ENCODE measurements at regions not wholly inside any gene's neighbourhood (a gene's known extent, or its start where the extent isn't known, plus 50 kb on each side); places are given as distances from the start of the nearest gene placed in this dataset.

DNA sequence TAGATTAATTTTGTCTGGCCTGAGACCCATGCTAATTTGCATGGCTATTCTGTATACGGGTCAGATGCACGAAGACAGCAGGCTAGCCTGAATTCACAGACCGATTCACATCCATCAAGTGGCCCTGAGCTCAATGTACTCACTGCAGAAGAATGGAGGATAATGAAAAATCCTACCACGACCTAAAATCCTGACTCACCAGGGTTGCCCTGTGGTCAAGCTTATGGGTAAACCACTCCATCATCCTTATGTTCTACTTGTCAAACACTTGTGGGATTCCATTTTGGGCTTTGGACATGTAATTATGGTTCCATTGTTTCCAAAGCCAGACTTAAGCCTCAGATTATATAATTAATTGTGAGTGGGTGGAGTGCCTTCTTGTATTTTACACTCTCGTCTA lies 110.4 kb upstream of the ZNF438 start:
- no peak for TF ChIP-seq FOSL1 (IDR thresholded peaks at IDR 0.05; ENCODE audit: low read depth)
- TF ChIP-seq, protein P1, sequence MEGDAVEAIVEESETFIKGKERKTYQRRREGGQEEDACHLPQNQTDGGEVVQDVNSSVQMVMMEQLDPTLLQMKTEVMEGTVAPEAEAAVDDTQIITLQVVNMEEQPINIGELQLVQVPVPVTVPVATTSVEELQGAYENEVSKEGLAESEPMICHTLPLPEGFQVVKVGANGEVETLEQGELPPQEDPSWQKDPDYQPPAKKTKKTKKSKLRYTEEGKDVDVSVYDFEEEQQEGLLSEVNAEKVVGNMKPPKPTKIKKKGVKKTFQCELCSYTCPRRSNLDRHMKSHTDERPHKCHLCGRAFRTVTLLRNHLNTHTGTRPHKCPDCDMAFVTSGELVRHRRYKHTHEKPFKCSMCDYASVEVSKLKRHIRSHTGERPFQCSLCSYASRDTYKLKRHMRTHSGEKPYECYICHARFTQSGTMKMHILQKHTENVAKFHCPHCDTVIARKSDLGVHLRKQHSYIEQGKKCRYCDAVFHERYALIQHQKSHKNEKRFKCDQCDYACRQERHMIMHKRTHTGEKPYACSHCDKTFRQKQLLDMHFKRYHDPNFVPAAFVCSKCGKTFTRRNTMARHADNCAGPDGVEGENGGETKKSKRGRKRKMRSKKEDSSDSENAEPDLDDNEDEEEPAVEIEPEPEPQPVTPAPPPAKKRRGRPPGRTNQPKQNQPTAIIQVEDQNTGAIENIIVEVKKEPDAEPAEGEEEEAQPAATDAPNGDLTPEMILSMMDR (IDR thresholded peaks at IDR 0.05 in 2 of 3, conservative IDR thresholded peaks at IDR 0.05 in 1 of 3; ENCODE audit: borderline replicate concordance in 1 of 3, insufficient read depth in 1 of 3, low read depth in 2 of 3, low read length in 2 of 3): no peak
- no peak for TF ChIP-seq POLR2A (IDR thresholded peaks at IDR 0.05; ENCODE audit: borderline replicate concordance, extremely low read depth, insufficient read depth, insufficient read length)
- no peak for TF ChIP-seq EZH2 (IDR thresholded peaks at IDR 0.05)
- TF ChIP-seq ZNF274 (IDR thresholded peaks at IDR 0.05; ENCODE audit: low read depth, low read length): no peak
- TF ChIP-seq CEBPB (IDR thresholded peaks at IDR 0.05; ENCODE audit: low read depth): no peak
- no peak for TF ChIP-seq ZFX (IDR thresholded peaks at IDR 0.05)
- TF ChIP-seq TCF7L2 (IDR thresholded peaks at IDR 0.05; ENCODE audit: borderline replicate concordance, extremely low read depth, insufficient read depth, insufficient read length): no peak
- TF ChIP-seq, protein P2, sequence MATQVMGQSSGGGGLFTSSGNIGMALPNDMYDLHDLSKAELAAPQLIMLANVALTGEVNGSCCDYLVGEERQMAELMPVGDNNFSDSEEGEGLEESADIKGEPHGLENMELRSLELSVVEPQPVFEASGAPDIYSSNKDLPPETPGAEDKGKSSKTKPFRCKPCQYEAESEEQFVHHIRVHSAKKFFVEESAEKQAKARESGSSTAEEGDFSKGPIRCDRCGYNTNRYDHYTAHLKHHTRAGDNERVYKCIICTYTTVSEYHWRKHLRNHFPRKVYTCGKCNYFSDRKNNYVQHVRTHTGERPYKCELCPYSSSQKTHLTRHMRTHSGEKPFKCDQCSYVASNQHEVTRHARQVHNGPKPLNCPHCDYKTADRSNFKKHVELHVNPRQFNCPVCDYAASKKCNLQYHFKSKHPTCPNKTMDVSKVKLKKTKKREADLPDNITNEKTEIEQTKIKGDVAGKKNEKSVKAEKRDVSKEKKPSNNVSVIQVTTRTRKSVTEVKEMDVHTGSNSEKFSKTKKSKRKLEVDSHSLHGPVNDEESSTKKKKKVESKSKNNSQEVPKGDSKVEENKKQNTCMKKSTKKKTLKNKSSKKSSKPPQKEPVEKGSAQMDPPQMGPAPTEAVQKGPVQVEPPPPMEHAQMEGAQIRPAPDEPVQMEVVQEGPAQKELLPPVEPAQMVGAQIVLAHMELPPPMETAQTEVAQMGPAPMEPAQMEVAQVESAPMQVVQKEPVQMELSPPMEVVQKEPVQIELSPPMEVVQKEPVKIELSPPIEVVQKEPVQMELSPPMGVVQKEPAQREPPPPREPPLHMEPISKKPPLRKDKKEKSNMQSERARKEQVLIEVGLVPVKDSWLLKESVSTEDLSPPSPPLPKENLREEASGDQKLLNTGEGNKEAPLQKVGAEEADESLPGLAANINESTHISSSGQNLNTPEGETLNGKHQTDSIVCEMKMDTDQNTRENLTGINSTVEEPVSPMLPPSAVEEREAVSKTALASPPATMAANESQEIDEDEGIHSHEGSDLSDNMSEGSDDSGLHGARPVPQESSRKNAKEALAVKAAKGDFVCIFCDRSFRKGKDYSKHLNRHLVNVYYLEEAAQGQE (IDR thresholded peaks at IDR 0.05; ENCODE audit: low read depth): no peak
- TF ChIP-seq CBX3 (IDR thresholded peaks at IDR 0.05; ENCODE audit: low read depth): no peak
- no peak for TF ChIP-seq POLR2AphosphoS5 (IDR thresholded peaks at IDR 0.05; ENCODE audit: low read depth, low read length)
